ENCODE measurements at regions not wholly inside any gene's neighbourhood (a gene's known extent, or its start where the extent isn't known, plus 50 kb on each side); places are given as distances from the start of the nearest gene placed in this dataset.
"Not testable (repeated sequence)": the region's sequence is repeated elsewhere in the genome, so short reads cannot be mapped to it uniquely, and the experiment has no call there.

DNA sequence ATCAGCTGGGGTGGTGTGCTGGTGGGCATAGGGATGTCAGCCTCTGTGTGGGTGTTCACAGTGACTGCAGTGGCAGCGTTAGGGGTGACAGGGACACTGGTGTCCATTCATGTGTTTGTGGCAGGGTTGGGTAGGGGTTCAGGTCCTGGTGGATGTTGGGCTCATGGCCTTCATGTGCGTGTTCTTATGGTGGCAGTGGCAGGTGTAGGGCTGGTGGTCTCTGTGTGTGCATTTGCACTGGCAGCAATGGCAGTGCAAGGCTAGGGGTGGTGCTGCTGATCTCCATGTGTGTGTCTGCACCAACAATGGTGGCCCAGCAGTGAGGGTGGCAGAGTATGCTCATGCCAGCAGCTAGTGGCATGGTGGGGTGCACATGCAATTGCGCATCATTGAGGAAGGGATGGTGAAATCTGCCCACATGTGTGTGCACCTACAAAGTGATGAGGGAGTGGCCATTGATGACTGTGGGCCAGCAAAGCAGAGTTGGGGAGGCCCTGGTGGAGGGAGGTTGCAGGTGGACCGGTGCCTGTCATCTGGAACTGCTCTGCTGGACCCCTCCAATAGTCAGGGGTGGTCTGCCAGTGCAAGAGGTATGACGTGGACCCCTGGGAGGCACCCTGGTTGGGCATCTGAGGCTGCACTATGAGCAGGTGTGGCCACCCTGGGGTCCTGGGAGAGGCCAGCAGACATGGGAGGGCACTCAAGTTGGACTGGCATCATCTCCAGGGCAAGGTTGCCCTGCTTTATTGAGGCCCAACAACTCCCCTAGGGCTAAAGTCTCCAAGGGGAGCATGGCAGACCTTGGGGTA, 182.9 kb downstream of the TTC6 start:
- no peak for DNase-seq (ENCODE audit: extremely low read depth in 1 of 11, low read depth in 9 of 11, low spot score in 4 of 11)

DNA sequence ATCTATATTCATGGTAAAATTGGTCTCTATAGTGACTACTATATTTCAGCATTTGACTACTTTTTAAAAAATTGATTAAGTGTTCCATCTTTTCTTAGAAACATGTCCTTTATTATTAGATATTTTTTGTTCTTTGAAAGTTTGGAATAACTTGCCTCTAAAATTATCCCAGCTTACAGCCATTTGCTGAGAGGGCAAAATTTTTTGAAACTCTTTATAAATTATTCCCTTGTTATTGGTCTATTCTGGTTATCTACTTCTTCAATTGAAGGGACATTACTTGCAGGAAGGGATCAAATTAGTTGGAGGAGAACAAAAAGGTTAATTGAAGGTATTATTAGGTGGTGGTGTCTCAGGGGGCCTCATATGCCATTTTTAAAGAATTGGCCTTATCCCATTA, 184.1 kb downstream of the TTC6 start:
- no peak for DNase-seq (ENCODE audit: extremely low read depth in 1 of 11, low read depth in 9 of 11, low spot score in 4 of 11)

- not testable (repeated sequence) for DNase-seq (ENCODE audit: extremely low read depth in 1 of 11, low read depth in 9 of 11, low spot score in 4 of 11)
Observed at GRCh38 chr14:37780731-37781130, 185.3 kb downstream of the TTC6 start.

DNA sequence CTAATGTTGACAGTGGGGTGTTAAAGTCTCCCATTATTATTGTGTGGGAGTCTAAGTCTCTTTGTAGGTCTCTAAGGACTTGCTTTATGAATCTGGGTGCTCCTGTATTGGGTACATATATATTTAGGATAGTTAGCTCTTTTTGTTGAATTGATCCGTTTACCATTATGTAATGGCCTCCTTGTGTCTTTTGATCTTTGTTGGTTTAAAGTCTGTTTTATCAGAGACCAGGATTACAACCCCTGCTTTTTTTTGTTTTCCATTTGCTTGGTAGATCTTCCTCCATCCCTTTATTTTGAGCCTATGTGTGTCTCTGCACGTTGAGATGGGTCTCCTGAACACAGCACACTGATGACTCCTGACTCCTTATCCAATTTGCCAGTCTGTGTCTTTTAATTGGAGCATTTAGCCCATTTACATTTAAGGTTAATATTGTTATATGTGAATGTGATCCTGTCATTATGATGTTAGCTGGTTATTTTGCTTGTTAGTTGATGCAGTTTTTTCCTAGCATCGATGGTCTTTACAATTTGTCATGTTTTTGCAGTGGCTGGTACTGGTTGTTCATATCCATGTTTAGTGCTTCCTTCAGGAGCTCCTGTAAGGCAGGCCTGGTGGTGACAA, 188.9 kb downstream of the TTC6 start:
- DNase-seq (ENCODE audit: extremely low read depth in 1 of 11, low read depth in 9 of 11, low spot score in 4 of 11) = not testable (repeated sequence)

GRCh38 chr14:37784827-37785223, 189.4 kb downstream of the TTC6 start:
- not testable (repeated sequence) for DNase-seq (ENCODE audit: extremely low read depth in 1 of 11, low read depth in 9 of 11, low spot score in 4 of 11)

DNA sequence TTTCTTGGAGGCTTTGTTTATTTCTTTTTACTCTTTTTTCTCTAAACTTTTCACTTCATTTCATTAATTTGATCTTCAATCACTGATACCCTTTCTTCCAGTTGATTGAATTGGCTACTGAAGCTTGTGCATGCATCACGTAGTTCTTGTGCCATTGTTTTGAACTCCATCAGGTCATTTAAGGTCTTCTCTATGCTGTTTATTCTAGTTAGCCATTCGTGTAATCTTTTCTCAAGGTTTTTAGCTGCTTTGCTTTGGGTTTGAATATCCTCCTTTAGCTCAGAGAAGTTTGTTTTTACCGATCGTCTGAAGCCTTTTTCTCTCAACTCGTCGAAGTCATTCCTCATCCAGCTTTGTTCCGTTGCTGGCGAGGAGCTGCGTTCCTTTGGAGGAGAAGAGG, 189.9 kb downstream of the TTC6 start:
- DNase-seq (ENCODE audit: extremely low read depth in 1 of 11, low read depth in 9 of 11, low spot score in 4 of 11) = not testable (repeated sequence)

DNA sequence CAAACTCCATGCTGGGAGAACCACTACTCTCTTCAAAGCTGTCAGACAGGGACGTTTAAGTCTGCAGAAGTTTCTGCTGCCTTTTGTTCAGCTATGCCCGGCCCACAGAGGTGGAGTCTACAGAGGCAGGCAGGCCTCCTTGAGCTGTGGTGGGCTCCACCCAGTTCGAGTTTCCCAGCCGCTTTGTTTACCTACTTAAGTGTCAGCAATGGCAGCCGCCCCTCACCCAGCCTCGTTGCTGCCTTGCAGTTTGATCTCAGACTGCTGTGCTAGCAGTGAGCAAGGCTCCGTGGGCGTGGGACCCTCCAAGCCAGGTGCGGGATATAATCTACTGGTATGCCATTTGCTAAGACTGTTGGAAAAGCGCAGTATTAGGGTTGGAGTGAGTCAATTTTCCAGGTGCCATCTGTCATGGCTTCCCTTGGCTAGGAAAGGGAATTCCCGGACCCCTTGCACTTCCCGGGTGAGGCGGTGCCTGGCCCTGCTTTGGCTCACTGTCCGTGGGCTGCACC, 190.7 kb downstream of the TTC6 start:
- not testable (repeated sequence) for DNase-seq (ENCODE audit: extremely low read depth in 1 of 11, low read depth in 9 of 11, low spot score in 4 of 11)

DNA sequence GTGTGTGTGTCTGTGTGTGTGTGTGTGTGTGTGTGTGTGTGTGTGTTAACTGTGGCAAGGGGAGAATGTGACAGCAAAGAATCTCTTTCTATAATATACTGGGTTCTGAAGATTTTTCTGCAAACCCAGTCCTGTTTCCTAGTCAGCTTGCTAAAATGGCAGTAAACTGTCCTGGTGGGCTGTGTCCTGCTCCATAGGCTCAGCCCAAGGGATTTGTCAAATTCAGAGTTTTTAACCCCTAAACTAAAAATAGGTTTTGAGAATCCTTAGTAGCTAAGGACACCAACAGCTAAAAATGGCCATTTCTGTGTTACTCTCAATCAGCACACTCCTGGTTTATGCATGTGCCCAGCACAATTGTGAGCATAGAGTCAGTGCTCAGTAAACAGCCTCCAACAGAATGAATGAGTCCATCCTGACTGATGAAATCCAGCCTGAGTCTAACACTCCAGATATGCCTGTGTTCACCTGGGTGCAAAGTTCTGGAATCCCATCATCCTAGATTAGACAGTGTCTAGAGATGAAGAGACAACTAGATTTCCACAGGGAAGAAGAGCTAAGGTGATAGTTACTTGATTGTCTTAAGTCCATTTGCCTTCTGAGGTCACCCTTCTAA, 192.6 kb downstream of the TTC6 start:
- DNase-seq (ENCODE audit: extremely low read depth in 1 of 11, low read depth in 9 of 11, low spot score in 4 of 11) = no peak

DNA sequence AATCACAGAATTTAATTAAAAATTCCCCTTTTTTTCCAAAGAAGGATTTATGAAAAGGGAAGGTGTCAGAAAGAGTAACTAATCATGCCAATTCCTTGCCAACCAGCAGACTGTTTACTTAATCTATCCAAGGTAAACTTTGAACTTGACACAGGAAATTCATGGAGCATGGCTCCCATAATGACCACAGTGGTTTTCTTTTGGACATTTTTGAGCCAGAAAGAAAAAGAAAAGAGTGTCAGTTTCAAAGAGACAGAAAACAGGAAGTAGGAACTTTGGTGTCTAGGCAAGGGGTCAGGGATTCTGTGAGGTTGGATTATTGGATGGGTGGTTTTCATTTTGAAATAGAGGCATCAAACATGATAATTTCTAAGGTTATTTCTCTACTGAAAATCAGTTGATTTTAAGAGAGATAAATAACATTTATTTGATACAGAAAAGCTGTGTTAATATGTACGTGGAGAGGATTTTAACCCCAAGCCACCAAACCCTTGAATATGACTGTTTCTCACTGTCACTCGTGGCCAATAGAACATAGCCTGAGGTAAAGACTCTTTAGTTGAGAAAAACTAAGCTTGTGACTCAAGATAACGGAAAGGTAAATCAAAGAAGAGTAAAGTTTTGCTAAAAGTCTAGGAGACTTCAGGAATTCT, 196.1 kb downstream of the TTC6 start:
- DNase-seq (ENCODE audit: extremely low read depth in 1 of 11, low read depth in 9 of 11, low spot score in 4 of 11) = peak in 8 of 11 donors; percentile 3 to 20 (median 10)

GRCh38 chr14:37792124-37792523, 196.7 kb downstream of the TTC6 start:
- DNase-seq (ENCODE audit: extremely low read depth in 1 of 11, low read depth in 9 of 11, low spot score in 4 of 11) = no peak

DNA sequence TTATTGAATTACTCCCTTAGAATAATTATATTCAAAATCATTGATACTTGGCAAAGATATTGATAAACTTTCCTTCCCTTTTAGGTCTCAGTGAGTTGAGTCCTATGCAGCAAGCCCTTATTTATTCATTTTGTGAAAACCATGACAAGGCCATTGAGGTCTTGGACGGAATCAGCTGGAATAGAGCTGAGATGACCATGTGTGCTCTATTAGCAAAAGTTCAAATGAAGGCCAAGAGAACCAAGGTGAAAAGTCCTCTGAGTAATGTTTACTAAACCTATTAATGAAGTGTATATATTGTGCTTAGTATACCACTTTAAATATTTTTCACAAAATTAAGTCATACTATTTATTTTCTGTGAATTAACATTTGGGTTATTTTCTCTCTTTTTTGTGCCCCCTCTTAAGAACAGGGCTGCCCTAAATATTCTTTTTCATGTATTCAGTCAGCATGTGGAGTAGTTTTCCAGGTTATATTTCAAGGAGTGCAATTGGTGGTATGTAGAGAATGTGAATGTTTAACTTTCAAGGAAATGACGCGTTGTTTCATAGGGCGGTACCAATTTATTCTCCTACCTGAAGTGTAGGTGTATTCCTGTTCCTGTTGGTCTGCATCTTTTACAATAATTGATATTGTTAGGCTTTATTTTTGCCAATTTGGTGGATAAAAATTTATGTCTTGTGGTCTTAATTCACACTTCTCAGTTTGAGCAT, 201.4 kb downstream of the TTC6 start:
- no peak for DNase-seq (ENCODE audit: extremely low read depth in 1 of 11, low read depth in 9 of 11, low spot score in 4 of 11)

DNA sequence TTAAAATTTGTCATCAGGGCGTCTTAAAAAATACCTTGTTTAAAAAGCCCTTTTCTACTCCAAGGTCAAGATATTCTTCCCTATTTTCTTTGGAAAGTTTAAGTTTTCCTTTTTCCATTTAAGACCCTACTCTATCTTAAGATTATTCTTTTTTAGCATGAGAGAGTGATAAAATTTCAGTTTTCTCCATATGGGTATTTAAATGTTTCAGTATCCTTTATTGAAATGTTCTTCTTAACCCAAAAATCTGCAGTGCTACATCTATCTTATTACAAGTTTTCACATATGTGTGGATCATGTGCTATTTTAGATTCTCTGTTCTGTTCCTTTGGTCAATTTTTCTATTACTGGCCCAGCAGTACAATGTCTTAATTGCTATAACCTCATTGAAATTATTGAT, 202.2 kb downstream of the TTC6 start:
- no peak for DNase-seq (ENCODE audit: extremely low read depth in 1 of 11, low read depth in 9 of 11, low spot score in 4 of 11)

- no peak for DNase-seq (ENCODE audit: extremely low read depth in 1 of 11, low read depth in 9 of 11, low spot score in 4 of 11)
Observed at GRCh38 chr14:37807722-37808121, 212.3 kb downstream of the TTC6 start.

GRCh38 chr14:37810094-37810801, 214.8 kb downstream of the TTC6 start:
- no peak for DNase-seq (ENCODE audit: extremely low read depth in 1 of 11, low read depth in 9 of 11, low spot score in 4 of 11)

DNA sequence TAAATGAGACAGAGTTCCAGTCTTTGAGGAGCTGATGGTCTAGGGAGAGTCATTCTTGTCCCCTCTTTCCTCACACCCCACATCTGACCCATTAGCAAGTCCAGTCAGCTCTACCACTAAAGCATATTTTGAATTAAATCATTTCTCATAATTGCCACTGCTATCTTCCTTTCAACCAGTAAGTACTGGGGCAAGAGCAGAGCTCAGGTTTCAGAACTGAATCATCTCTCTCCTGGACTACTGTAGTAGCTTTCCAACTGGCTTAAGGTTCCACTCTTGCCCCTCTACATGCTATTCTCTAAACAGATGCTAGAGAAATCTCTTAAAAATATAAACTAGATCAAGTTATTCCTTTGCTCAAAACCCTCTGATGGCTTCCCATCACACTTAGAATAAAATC, 218.3 kb downstream of the TTC6 start:
- DNase-seq (ENCODE audit: extremely low read depth in 1 of 11, low read depth in 9 of 11, low spot score in 4 of 11) = no peak

DNA sequence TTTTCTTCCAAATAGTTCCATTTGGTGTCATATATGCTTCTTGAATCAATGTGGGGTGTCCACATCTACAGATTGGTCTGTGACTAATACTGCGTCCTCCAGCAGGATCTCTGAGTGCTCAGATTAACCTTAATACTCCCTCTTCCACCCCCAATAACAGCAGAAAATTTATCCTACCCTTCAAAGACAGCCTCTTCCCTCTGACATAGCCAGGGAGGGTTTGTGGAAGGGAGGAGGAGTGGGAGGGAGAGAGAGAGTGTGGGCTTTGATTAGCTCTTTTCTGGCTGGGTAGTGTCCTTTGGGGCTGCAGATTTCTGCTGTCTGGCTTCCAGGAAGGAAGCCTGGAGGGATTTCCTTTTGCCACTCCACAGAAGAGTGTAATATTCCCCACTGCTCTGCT, 220.7 kb downstream of the TTC6 start:
- DNase-seq (ENCODE audit: extremely low read depth in 1 of 11, low read depth in 9 of 11, low spot score in 4 of 11) = no peak

GRCh38 chr14:37816743-37817295, 221.4 kb downstream of the TTC6 start:
- no peak for DNase-seq (ENCODE audit: extremely low read depth in 1 of 11, low read depth in 9 of 11, low spot score in 4 of 11)

Measured in renal cortex interstitium (tissue), 11 donors.